Forelimb muscle (tissue), 1 donor: ENCODE measurements at regions not wholly inside any gene's neighbourhood (a gene's known extent, or its start where the extent isn't known, plus 50 kb on each side); places are given as distances from the start of the nearest gene placed in this dataset.
"Not testable (repeated sequence)": the region's sequence is repeated elsewhere in the genome, so short reads cannot be mapped to it uniquely, and the experiment has no call there.

Experiments
- DNase-seq: peaks from one replicate; pipeline ENCODE4 v3.0.0-alpha.2; 2013; ENCODE audit warnings: low read depth

DNA sequence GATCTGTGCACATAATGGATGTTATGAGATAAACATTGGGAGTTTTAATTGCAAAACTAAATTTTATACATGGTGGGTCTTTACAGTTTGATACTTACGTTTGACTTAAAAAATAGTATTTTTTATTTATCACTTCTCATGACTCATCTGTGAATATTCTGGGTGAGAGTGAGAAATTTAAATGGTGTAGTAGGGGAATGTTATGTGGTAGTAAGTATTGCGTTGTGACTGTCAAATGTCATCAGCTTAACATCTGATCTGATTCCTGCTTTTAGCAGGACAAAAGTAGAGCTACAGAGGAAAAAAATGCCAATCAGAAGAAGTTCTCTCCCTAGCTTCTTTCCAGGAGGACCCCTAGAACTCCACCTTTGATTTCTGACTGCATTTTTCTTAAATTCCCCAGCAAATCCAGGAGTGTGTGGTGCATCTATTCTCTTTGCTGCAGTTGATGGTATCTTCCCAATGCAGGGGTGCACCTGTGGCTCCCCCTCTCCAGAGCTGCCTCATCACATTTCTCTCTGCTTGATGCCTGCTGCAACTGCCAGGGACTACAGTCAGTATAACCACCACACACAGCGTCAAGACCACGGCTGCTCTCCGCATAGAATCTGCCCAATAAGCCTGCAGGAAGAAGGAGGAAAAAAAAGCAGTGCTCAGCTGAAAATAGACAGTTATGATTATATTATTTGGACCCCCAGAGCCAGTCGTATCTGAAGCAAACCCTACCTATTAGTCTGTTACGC lies 151.3 kb upstream of the THUMPD2 start:
- DNase-seq, result no peak

- DNase-seq, result no peak
Measured at GRCh38 chr2:39929531-39929930, 150.5 kb upstream of the THUMPD2 start.

DNA sequence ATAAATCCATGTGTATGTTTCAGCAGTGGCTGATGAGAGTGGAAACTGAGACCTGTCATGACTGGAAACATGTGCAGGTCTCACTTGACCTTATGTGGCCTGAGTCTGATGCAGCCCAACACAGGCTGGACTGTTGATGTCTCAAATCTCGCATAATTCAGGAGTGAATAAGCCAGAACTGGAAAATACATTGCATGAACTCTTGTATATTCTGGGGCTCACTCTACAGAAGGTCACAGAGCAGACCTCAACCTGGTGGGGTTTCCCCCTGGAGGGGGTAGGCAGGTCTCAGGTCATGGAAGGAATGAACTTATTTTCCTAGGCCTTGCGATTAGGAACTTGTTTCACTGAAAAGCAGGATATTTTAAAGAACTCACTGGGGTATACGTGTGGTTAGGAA lies 146.3 kb upstream of the THUMPD2 start:
- no peak for DNase-seq

DNA sequence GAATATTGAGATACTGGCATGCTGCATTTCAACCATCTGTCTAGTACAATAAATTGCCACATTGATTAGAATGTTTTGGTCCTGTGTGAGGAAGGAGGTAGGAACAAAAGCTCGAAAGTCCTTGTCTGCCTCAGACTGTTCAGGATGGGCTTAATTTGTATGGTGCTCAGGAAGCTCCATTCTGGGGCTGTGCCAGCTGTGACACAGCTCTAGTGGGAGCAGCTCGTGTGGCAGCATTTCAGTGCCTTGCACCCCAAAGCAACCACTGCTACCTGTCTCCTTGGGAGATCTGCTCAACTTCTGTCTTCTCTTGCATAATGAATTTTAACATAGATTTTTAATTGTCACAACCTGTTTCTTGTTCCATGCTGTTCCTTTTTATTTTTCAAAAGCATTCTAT lies 144.4 kb upstream of the THUMPD2 start:
- DNase-seq, result no peak

- DNase-seq, result no peak
Measured at GRCh38 chr2:39922679-39923405, 143.8 kb upstream of the THUMPD2 start.

DNA sequence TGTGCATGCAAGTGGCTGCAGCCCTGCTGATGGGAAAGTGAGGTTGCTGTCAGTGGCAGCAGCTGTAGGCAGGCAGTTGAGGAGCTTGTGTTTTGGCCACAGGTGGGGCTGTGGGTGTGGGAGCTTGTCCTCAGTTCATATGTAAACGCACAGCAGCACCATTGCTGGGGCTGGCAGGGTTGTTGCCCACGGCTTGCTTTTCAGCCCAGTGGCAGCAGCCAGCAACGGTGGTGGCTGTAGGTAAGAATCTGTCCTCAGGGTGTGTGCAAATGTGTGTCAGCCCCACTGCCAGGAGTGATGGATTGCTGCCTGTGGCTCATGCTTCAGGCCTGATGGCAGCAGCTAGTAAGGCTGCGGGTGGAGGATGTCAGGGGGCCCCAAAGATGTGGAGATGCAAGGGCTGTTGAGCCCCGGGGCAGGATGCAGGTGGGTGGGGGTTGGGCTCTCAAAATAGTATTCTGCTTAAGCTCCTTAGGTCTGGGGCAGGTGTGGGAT lies 141.3 kb upstream of the THUMPD2 start:
- DNase-seq, result no peak

DNA sequence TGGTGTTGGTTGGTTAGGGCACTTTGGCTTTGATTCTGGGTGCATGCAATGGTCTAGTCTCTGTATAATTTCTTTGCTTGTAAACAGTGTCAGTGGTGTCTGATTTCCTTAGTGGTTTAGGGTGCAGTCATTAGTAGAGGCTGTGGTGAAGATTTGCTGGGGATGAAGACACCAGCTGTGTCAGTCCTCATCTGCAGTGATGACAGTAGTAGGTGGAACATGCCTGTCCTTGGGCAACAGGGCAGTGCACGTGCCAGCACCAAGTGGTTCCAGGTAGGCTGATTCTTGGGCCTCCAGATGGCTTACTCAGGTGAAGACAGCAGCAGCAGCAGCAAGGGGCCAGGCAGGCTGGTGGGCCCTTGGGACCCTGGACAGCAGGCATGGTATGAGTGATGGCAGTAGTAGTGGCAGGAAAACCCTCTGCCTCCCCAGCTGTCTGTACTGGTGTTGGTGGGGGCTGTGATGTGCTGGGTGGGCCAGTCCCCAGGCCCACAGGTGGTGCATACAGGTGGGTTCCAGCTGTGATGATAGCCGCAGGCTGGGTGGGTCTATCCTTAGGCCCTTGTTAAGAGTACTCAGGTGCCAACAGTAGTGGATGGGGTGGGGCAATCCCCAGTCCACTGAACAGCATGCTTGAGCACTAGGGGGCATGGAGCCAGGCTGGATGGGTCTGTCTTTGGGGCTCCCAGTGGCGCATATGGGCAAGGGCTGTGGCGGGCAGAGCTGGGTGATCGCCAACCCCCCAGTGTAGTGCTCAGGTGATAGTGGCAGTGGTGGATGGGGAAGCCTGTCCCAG lies 140.7 kb upstream of the THUMPD2 start:
- no peak for DNase-seq

- no peak for DNase-seq
Measured at GRCh38 chr2:39918886-39919285, 139.8 kb upstream of the THUMPD2 start.

DNA sequence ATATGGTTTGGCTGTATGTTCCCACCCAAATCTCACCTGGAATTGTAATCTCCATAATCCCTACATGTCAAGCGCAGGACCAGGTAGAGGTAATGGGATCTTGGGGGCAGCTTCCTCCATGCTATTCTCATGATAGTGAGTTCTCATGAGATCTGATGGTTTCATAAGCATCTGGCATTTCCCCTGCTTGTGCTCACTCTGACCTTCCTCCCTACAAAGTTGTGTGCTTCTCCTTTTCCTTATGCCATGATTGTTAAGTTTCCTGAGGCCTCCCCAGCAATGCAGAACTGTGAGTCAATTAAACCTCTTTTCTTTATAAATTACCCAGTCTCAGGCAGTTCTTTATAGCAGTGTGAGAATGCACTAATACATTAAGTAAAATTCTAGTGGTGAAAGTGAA lies 138.3 kb upstream of the THUMPD2 start:
- DNase-seq, result not testable (repeated sequence)

GRCh38 chr2:39914949-39915348 lies 135.9 kb upstream of the THUMPD2 start:
- no peak for DNase-seq

GRCh38 chr2:39913648-39914461 lies 134.8 kb upstream of the THUMPD2 start:
- peak; percentile 76 for DNase-seq

- no peak for DNase-seq
Measured at GRCh38 chr2:39902103-39902502, 123.0 kb upstream of the THUMPD2 start.

GRCh38 chr2:39898934-39899333 lies 119.9 kb upstream of the THUMPD2 start:
- DNase-seq, result no peak

DNA sequence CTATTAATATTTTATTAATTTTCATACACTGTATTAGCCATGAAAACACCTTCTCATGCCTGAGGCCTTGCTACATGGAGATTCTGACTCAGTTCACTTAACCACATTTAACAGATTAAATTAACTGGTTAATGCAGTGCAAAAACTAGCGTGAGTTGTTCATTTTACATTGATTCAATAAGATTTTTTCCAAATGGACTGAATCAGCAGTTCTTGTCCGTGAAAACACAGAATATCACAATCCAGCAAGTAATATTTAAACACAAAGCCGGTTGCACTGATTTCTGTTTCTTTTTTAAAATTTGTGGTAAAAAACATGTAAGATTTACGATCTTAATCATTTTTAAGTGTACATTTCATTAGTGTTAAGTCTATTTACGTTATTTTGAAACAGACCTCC lies 118.2 kb upstream of the THUMPD2 start:
- DNase-seq, result no peak

GRCh38 chr2:39894082-39894481 lies 115.0 kb upstream of the THUMPD2 start:
- DNase-seq, result no peak

DNA sequence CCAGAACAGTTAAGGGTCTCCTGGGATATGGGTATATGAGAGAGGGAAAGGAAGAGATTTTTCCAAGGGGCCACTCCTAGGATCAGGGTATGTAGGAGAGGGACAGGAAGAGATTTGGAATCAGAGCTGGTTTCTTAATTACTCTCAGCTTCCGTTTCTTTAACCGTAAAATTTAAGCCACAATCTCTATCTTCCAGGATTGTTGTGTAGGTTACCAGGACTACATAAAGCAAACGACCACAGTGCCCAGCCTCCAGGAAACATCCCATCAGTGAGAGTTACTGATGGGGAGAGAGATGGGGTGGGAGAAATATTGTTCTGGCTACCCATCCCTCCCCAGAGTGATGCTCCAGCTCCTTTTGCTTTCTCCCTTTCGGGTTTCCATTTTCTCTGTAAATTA lies 114.6 kb upstream of the THUMPD2 start:
- DNase-seq, result no peak

- DNase-seq, result no peak
Measured at GRCh38 chr2:39881948-39882347, 102.9 kb upstream of the THUMPD2 start.

DNA sequence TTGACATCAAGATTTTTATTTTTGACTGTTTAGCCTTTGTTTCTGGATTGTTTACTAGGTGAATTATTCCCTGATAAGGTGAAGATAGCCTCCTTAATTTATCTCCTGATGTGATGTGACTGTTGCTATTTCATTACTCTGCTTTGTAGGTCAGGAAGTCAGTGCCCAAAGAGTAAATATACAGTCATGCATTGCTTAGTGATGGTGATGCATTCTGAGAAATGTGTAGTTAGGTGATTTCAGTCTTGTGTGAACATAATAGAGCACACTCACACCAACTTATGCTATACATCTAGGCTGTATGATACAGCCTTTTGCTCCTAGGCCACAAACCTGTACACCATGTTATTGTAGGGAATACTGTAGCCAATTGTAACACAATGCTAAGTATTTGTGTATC lies 102.4 kb upstream of the THUMPD2 start:
- DNase-seq, result no peak

- DNase-seq, result not testable (repeated sequence)
Measured at GRCh38 chr2:39879001-39879400, 99.9 kb upstream of the THUMPD2 start.

DNA sequence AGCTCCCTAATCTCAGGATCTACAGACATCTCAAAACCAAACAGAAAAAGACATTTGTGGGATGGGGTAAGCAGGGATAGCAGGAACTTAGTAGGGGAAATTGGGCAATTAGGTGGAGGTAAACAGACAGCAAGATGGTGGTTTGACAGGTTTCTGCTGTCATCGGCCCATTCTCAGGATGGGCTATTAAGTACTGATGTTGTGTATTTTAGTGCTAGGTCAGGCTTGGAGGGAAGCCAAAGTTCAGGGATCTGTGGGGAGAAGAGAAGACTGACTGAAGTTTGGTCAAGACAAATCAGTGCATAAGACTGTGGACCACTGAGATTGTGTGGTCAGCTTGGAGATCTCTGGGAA lies 96.8 kb upstream of the THUMPD2 start:
- DNase-seq, result no peak

DNA sequence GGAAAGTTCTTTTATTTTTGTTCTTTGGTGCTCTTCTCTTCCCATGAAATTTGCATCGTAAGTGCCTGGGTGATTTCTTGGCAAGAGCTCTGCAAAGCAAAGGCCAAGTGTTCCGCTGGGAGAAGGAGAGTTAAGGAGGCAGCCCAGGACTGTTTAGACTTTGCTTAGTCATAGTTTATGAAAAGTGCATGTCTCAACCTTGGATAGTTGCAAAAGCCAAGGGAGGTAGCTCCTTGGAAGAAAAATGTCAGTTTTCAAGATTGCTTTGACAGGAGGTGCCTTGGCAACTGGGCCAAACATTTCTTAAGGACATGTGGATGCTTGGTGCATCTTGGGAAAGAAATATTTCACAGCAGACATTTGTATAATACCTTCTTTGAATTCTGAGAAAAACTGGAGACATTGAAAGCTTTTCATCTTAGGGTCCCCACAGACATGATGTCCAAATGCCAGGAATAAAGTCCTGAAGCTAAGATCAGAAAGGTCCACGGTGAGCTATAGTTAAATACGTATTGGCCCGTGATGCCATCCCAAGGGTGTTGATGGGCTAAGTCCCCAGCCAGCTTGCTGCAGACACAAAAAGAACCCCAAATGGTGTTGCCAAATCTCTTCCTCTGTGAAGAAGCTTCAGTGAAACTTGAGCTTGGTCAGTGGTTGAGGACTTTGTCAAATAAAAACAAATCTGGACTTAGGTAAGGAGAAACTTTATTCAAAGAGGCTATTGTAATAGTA lies 96.3 kb upstream of the THUMPD2 start:
- no peak for DNase-seq
